IMR-90 (cell line): ENCODE measurements at regions not wholly inside any gene's neighbourhood (a gene's known extent, or its start where the extent isn't known, plus 50 kb on each side); places are given as distances from the start of the nearest gene placed in this dataset.

Source experiments
- ATAC-seq: fragments of 200-7000 bp; cut with Tn5 transposase; 2 replicates; pipeline ENCODE4 v1.9.1; 2020; ENCODE audit warnings: low read depth, mild to moderate bottlenecking, moderate library complexity
- BruUV-seq: library from RNA; stranded (reverse); fragments of 400-500 nt; replicated peaks from 2 replicates; lab custom pipeline; 2021; lab: Mats Ljungman, UMichigan
- CTCF ChIA-PET: fragments of 300-600 bp; formaldehyde crosslinking; extraction: SDS; loops from one replicate; lab custom pipeline; 2021; ENCODE audit warnings: antibody characterized with exemption; lab: Yijun Ruan, JAX
- POLR2A ChIA-PET: fragments of 300-600 bp; sonication (Branson Sonifier 250); formaldehyde crosslinking; loops from one replicate; lab custom pipeline; 2022; ENCODE audit warnings: antibody characterized with exemption; ENCODE audit not compliant: unreplicated experiment; lab: Charles Lee
- DNase-seq: peaks from one replicate; pipeline ENCODE4 v3.0.0; 2013
- H2AFZ ChIP-seq: replicated peaks from 2 replicates; pipeline ENCODE3; 2013; ENCODE audit warnings: low read length, mild to moderate bottlenecking; ENCODE audit not compliant: poor library complexity
- H2AK5ac ChIP-seq: 2 replicates; pipeline ENCODE4 v1.6.1; 2013; ENCODE audit warnings: low read depth, low read length, inconsistent platforms
- H2AK9ac ChIP-seq: replicated peaks from 2 replicates; pipeline ENCODE3; 2013; ENCODE audit warnings: mild to moderate bottlenecking, low read depth, low read length, moderate library complexity; ENCODE audit not compliant: poor library complexity
- H2BK120ac ChIP-seq: 2 replicates; pipeline ENCODE4 v1.6.1; 2013; ENCODE audit warnings: low read depth, low read length, inconsistent platforms
- H2BK15ac ChIP-seq: 3 replicates; pipeline ENCODE4 v1.6.1; 2013; ENCODE audit warnings: low read depth, low read length, inconsistent platforms
- H2BK20ac ChIP-seq: 2 replicates; pipeline ENCODE4 v1.6.1; 2013; ENCODE audit warnings: low read depth, mild to moderate bottlenecking, inconsistent platforms, low read length, moderate library complexity
- H2BK5ac ChIP-seq: 2 replicates; pipeline ENCODE4 v1.6.1; 2013; ENCODE audit warnings: mild to moderate bottlenecking, low read depth, low read length, inconsistent platforms; ENCODE audit not compliant: poor library complexity, severe bottlenecking
- H3K14ac ChIP-seq: replicated peaks from 2 replicates; pipeline ENCODE4 v1.6.1; 2013; ENCODE audit warnings: low read depth, low read length, inconsistent platforms
- H3K18ac ChIP-seq: 2 replicates; pipeline ENCODE4 v1.6.1; 2013; ENCODE audit warnings: low read depth, low read length, control low read depth
- H3K23ac ChIP-seq: 2 replicates; pipeline ENCODE4 v1.6.1; 2013; ENCODE audit warnings: low read depth, low read length, inconsistent platforms
- H3K27ac ChIP-seq: 2 replicates; pipeline ENCODE4 v1.5.1; 2013; ENCODE audit warnings: mild to moderate bottlenecking, control low read depth, low read length; ENCODE audit not compliant: insufficient read depth
- H3K27me3 ChIP-seq: 2 replicates; pipeline ENCODE4 v1.6.1; 2013; ENCODE audit warnings: low read length; ENCODE audit not compliant: control insufficient read depth, insufficient read depth
- H3K36me3 ChIP-seq: 2 replicates; pipeline ENCODE4 v1.6.1; 2013; ENCODE audit warnings: low read length, mixed read lengths; ENCODE audit not compliant: control insufficient read depth, insufficient read depth
- H3K4ac ChIP-seq: 2 replicates; pipeline ENCODE4 v1.6.1; 2013; ENCODE audit warnings: low read depth, low read length, inconsistent platforms
- H3K4me1 ChIP-seq: 2 replicates; pipeline ENCODE4 v1.6.1; 2013; ENCODE audit warnings: low read length, mixed read lengths; ENCODE audit not compliant: control insufficient read depth, insufficient read depth
- H3K4me2 ChIP-seq: 2 replicates; pipeline ENCODE4 v1.6.1; 2013; ENCODE audit warnings: low read depth, mild to moderate bottlenecking, control low read depth, low read length, moderate library complexity
- H3K4me3 ChIP-seq: 2 replicates; pipeline ENCODE4 v1.5.1; 2013; ENCODE audit warnings: low read depth, mild to moderate bottlenecking, control low read depth, low read length, moderate library complexity; ENCODE audit not compliant: insufficient read depth
- H3K56ac ChIP-seq: 2 replicates; pipeline ENCODE4 v1.6.1; 2013; ENCODE audit warnings: low read length, inconsistent platforms; ENCODE audit not compliant: insufficient read depth; ENCODE audit errors: extremely low read depth
- H3K79me1 ChIP-seq, 2 experiments: 2 replicates each; pipeline ENCODE4 v1.6.1; 2013; ENCODE audit warnings: low read length in 2 of 2, inconsistent platforms in 1 of 2, low read depth in 1 of 2
- H3K9ac ChIP-seq: 2 replicates; pipeline ENCODE4 v1.6.1; 2013; ENCODE audit warnings: low read depth, low read length, control low read depth
- H3K9me1 ChIP-seq: 2 replicates; pipeline ENCODE4 v1.6.1; 2013; ENCODE audit warnings: low read length, inconsistent platforms; ENCODE audit not compliant: insufficient read depth
- H3K9me3 ChIP-seq: 2 replicates; pipeline ENCODE4 v1.6.1; 2013; ENCODE audit warnings: low read length; ENCODE audit not compliant: control insufficient read depth, insufficient read depth
- H4K20me1 ChIP-seq: 2 replicates; pipeline ENCODE4 v1.6.1; 2013; ENCODE audit warnings: low read length, inconsistent platforms; ENCODE audit not compliant: insufficient read depth
- H4K5ac ChIP-seq: 2 replicates; pipeline ENCODE4 v1.6.1; 2013; ENCODE audit warnings: mild to moderate bottlenecking, low read depth, low read length, control low read depth
- H4K8ac ChIP-seq, 2 experiments: 2 replicates each; pipeline ENCODE4 v1.6.1; 2013; ENCODE audit warnings: low read depth in 2 of 2, low read length in 2 of 2, control low read depth in 1 of 2, inconsistent platforms in 1 of 2
- H4K91ac ChIP-seq: 2 replicates; pipeline ENCODE4 v1.6.1; 2013; ENCODE audit warnings: low read depth, low read length, inconsistent platforms; ENCODE audit not compliant: insufficient read depth
- BHLHE40 ChIP-seq: fragments of 150-350 bp; IDR thresholded peaks from 2 replicates; pipeline ENCODE4 v1.6.1; 2016; ENCODE audit warnings: mild to moderate bottlenecking, low read depth, low read length
- CEBPB ChIP-seq: IDR thresholded peaks from 2 replicates; pipeline ENCODE4 v1.6.1; 2012; ENCODE audit warnings: low read depth, low read length, improper control_type of control experiment
- CHD1 ChIP-seq: IDR thresholded peaks from 2 replicates; pipeline ENCODE4 v1.6.1; 2012; ENCODE audit warnings: low read depth, low read length, improper control_type of control experiment
- CTCF ChIP-seq: conservative IDR thresholded peaks from 2 replicates; pipeline ENCODE4 v1.5.1; 2012; ENCODE audit warnings: mild to moderate bottlenecking, low read depth, low read length, improper control_type of control experiment
- FOS ChIP-seq: fragments of 150-350 bp; IDR thresholded peaks from 2 replicates; pipeline ENCODE4 v1.6.1; 2016; ENCODE audit warnings: low read depth, low read length
- MAFK ChIP-seq: IDR thresholded peaks from 2 replicates; pipeline ENCODE4 v1.6.1; 2012; ENCODE audit warnings: low read depth, low read length, improper control_type of control experiment
- MAZ ChIP-seq: IDR thresholded peaks from 2 replicates; pipeline ENCODE4 v1.6.1; 2012; ENCODE audit warnings: low read depth, mild to moderate bottlenecking, low read length, improper control_type of control experiment, moderate library complexity, borderline replicate concordance
- NFE2L2 ChIP-seq: fragments of 150-350 bp; IDR thresholded peaks from 2 replicates; pipeline ENCODE4 v1.6.1; 2016; ENCODE audit warnings: low read depth, mild to moderate bottlenecking, low read length
- RAD21 ChIP-seq: IDR thresholded peaks from 2 replicates; pipeline ENCODE4 v1.6.1; 2012; ENCODE audit warnings: low read length, improper control_type of control experiment
- RFX5 ChIP-seq: IDR thresholded peaks from 2 replicates; pipeline ENCODE4 v1.8.0; 2012; ENCODE audit warnings: low read depth, mild to moderate bottlenecking, low read length, moderate library complexity
- USF2 ChIP-seq: fragments of 150-350 bp; IDR thresholded peaks from 2 replicates; pipeline ENCODE4 v1.6.1; 2017; ENCODE audit warnings: mild to moderate bottlenecking, antibody characterized with exemption, low read length, low read depth
- WGBS, 2 experiments: methylation state at CpG; one replicate each; pipeline versions ENCODE4 v1.1.5 to v1.1.7; 2013; ENCODE audit warnings: missing lambda C conversion rate in 2 of 2; ENCODE audit not compliant: insufficient read length in 1 of 2; ENCODE audit errors: extremely low coverage in 2 of 2; 5-methylcytosine and 5-hydroxymethylcytosine counted together
- dilution Hi-C: fragments of 300-500 bp; cut with HindIII; formaldehyde crosslinking; loops from one replicate; pipeline ENCODE4 v1.14.3; 2018; ENCODE audit warnings: low sequenced_read_pairs; ENCODE audit not compliant: unreplicated experiment
- in situ Hi-C: fragments of 300-500 bp; cut with MboI; formaldehyde crosslinking; loops from 3 replicates; pipeline ENCODE4 v1.14.3; 2019; ENCODE audit warnings: low sequenced_read_pairs, inconsistent platforms, mixed read lengths
- intact Hi-C: fragments of 100-400 bp; cut with micrococcal nuclease; formaldehyde crosslinking; loops from 2 replicates; pipeline ENCODE4 v1.10.0; 2022
- TF ChIP-seq, protein P1 (sequence below): fragments of 150-350 bp; IDR thresholded peaks from 2 replicates; pipeline ENCODE4 v1.6.1; 2016; ENCODE audit warnings: low read depth, mild to moderate bottlenecking, low read length, moderate library complexity, borderline replicate concordance

- DNase-seq: no peak
- ChIA-PET POLR2A (no interaction called here), CTCF (no interaction called here)
- no peak overlapping the region for H3K9ac ChIP-seq
- no peak overlapping the region for H3K56ac ChIP-seq
- no peak overlapping the region for H3K14ac ChIP-seq
- no peaks in the 10 kb centered on the region for H3K27me3 ChIP-seq
- no peak overlapping the region for H4K8ac ChIP-seq
- no peak overlapping the region for H2BK20ac ChIP-seq
- H2BK120ac ChIP-seq: no peak overlapping the region
- ATAC-seq: no peak
- no CpG with 5 or more reads among the region's 4 CpGs for WGBS, 2 experiments
- no peaks in the 10 kb centered on the region for H3K9me1 ChIP-seq
- no peak overlapping the region for H2BK5ac ChIP-seq
- no peak overlapping the region for H2AFZ ChIP-seq
- no peak overlapping the region for H2AK5ac ChIP-seq
- H2AK9ac ChIP-seq: no peak overlapping the region
- H3K23ac ChIP-seq: no peak overlapping the region
- H3K36me3 ChIP-seq: no peaks in the 10 kb centered on the region
- intact Hi-C loops: loop anchor here (10.0 kb wide), 1 partner anchor 249 kb away; the partner anchor contains the start of gene PRRX1
- H3K4me3 ChIP-seq: no peak overlapping the region
- H3K4ac ChIP-seq: no peak overlapping the region
- dilution Hi-C loops: no loop called here
- no peak overlapping the region for H3K4me2 ChIP-seq
- H2BK15ac ChIP-seq: peak overlapping the region; percentile 55; the same call in 1 of the 3 replicates
- peak overlapping the region; percentile 54; the same call in 1 of the 2 replicates for H3K27ac ChIP-seq
- H4K5ac ChIP-seq: no peak overlapping the region
- no TSS peak for BruUV-seq
- no peaks in the 10 kb centered on the region for H4K20me1 ChIP-seq
- no peaks in the 10 kb centered on the region for H3K9me3 ChIP-seq
- no peak overlapping the region; the same call in 1 of the 2 replicates for H3K18ac ChIP-seq
- in situ Hi-C loops: no loop called here
- TF ChIP-seq RFX5 (no peak), NFE2L2 (no peak), USF2 (no peak), CHD1 (no peak), MAFK (no peak), MAZ (no peak), CTCF (no peak), CEBPB (no peak), FOS (no peak), BHLHE40 (no peak), RAD21 (no peak)
- TF ChIP-seq, protein P1, sequence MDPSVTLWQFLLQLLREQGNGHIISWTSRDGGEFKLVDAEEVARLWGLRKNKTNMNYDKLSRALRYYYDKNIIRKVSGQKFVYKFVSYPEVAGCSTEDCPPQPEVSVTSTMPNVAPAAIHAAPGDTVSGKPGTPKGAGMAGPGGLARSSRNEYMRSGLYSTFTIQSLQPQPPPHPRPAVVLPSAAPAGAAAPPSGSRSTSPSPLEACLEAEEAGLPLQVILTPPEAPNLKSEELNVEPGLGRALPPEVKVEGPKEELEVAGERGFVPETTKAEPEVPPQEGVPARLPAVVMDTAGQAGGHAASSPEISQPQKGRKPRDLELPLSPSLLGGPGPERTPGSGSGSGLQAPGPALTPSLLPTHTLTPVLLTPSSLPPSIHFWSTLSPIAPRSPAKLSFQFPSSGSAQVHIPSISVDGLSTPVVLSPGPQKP: no peak
- no peaks in the 10 kb centered on the region for H3K79me1 ChIP-seq
- peaks cover 5% of the 10 kb centered on the region for H3K4me1 ChIP-seq
- no peak overlapping the region for H4K91ac ChIP-seq
Measured at GRCh38 chr1:170415710-170416372, 116.1 kb upstream of the GORAB start.
